K562 (cell line): ENCODE measurements at regions not wholly inside any gene's neighbourhood (a gene's known extent, or its start where the extent isn't known, plus 50 kb on each side); places are given as distances from the start of the nearest gene placed in this dataset.

ENCODE experiments used
- ATAC-seq: fragments of 200-7000 bp; cut with Tn5 transposase; 3 replicates; pipeline ENCODE4 v1.9.1; 2020; ENCODE audit warnings: moderate library complexity
- BruUV-seq: library from RNA; stranded (reverse); fragments of 400-500 nt; replicated peaks from 2 replicates; lab custom pipeline; 2021; lab: Mats Ljungman, UMichigan
- CTCF ChIA-PET: fragments of 300-600 bp; formaldehyde crosslinking; extraction: SDS; loops from one replicate; lab custom pipeline; 2021; ENCODE audit warnings: low intra/inter-chr PET ratio; lab: Yijun Ruan, JAX
- POLR2A ChIA-PET: fragments of 300-600, 350-650 bp; sonication (Branson Sonifier 250); formaldehyde crosslinking; extraction: SDS; loops from one replicate; lab custom pipeline; 2021; ENCODE audit warnings: antibody characterized with exemption, inconsistent platforms; lab: Yijun Ruan, JAX
- DNase-seq, 4 experiments: peaks; one replicate each; pipeline versions ENCODE4 v3.0.0 to v3.0.0-alpha.2; 2011 to 2018; ENCODE audit warnings: low spot score in 3 of 4, mixed read lengths in 3 of 4; ENCODE audit errors: extremely low read depth in 1 of 4
- FAIRE-seq: peaks from 2 replicates; lab custom pipeline; 2011; peaks lifted over from hg19 to GRCh38; lab: Jason Lieb, UNC
- H2AFZ ChIP-seq: 2 replicates; pipeline ENCODE4 v1.6.0; 2011; ENCODE audit warnings: low read depth, low read length, control low read depth, inconsistent platforms
- H3K27ac ChIP-seq: fragments of 200-600 bp; 3 replicates; pipeline ENCODE4 v1.8.0; 2011; ENCODE audit warnings: low read depth, mild to moderate bottlenecking, control low read depth, inconsistent platforms, low read length, moderate library complexity, mixed read lengths; ENCODE audit errors: extremely low read depth
- H3K27me3 ChIP-seq, 2 experiments: fragments of 300-600 bp in 1 of 2; 2 replicates in 1 of 2; 3 replicates in 1 of 2; pipeline versions ENCODE4 v1.6.0 to v1.8.0; 2011; ENCODE audit warnings: inconsistent platforms in 2 of 2, low read length in 2 of 2, mild to moderate bottlenecking in 1 of 2, mixed read lengths in 1 of 2, moderate library complexity in 1 of 2; ENCODE audit not compliant: control insufficient read depth in 2 of 2, insufficient read depth in 2 of 2
- H3K36me3 ChIP-seq: fragments of 300-600 bp; 3 replicates; pipeline ENCODE4 v1.8.0; 2011; ENCODE audit warnings: mild to moderate bottlenecking, low read length, inconsistent platforms; ENCODE audit not compliant: control insufficient read depth, insufficient read depth
- H3K4me1 ChIP-seq, 2 experiments: fragments of 200-600 bp in 1 of 2; replicated peaks in 1 of 2; 2 replicates in 1 of 2; 3 replicates in 1 of 2; pipeline versions ENCODE4 v1.5.1 to v1.8.0; 2011; ENCODE audit warnings: inconsistent platforms in 2 of 2, low read length in 2 of 2, mild to moderate bottlenecking in 1 of 2, mixed read lengths in 1 of 2, moderate library complexity in 1 of 2; ENCODE audit not compliant: control insufficient read depth in 2 of 2, insufficient read depth in 2 of 2
- H3K4me2 ChIP-seq: 2 replicates; pipeline ENCODE4 v1.6.1; 2011; ENCODE audit warnings: low read length, control low read depth, inconsistent platforms, mixed read lengths; ENCODE audit not compliant: insufficient read depth
- H3K4me3 ChIP-seq: fragments of 200-600 bp; sonication (generic), shearing (Covaris generic); 2 replicates; pipeline ENCODE4 v1.5.1; 2016; ENCODE audit warnings: control low read depth, inconsistent platforms
- H3K79me2 ChIP-seq: fragments of 200-600 bp; 3 replicates; pipeline ENCODE4 v1.8.0; 2011; ENCODE audit warnings: low read length, inconsistent platforms; ENCODE audit not compliant: control insufficient read depth, insufficient read depth
- H3K9ac ChIP-seq, 2 experiments: 2 replicates each; pipeline versions ENCODE4 v1.6.0 to v1.6.1; 2011; ENCODE audit warnings: low read depth in 2 of 2, low read length in 2 of 2, control low read depth in 1 of 2, inconsistent platforms in 1 of 2, mild to moderate bottlenecking in 1 of 2, mixed read lengths in 1 of 2; ENCODE audit not compliant: insufficient read depth in 1 of 2
- H3K9me1 ChIP-seq: one replicate; pipeline ENCODE4 v1.6.0; 2011; ENCODE audit warnings: inconsistent platforms, mild to moderate bottlenecking, low read length, moderate library complexity; ENCODE audit not compliant: control insufficient read depth, insufficient read depth
- H3K9me3 ChIP-seq: replicated peaks from 2 replicates; pipeline ENCODE4 v1.5.1; 2011; ENCODE audit warnings: low read depth, low read length, inconsistent platforms; ENCODE audit not compliant: control insufficient read depth, insufficient read depth
- H4K20me1 ChIP-seq: replicated peaks from 2 replicates; pipeline ENCODE4 v1.6.1; 2011; ENCODE audit warnings: low read length, inconsistent platforms, mixed read lengths; ENCODE audit not compliant: control insufficient read depth, insufficient read depth
- CBX1 ChIP-seq: sonication (generic); IDR thresholded peaks from 2 replicates; pipeline ENCODE4 v1.6.1; 2016; ENCODE audit warnings: antibody characterized with exemption, low read depth, mild to moderate bottlenecking
- GATAD2B ChIP-seq: fragments of 450-650 bp; IDR thresholded peaks from 2 replicates; pipeline ENCODE4 v1.6.1; 2017; ENCODE audit warnings: mild to moderate bottlenecking, borderline replicate concordance
- ZNF41 ChIP-seq: fragments of 250-450 bp; sonication (Bioruptor Pico); conservative IDR thresholded peaks from 2 replicates; pipeline ENCODE4 v1.4.0; 2020; ENCODE audit warnings: mild to moderate bottlenecking
- WGBS: fragments of 100-300 bp; shearing (Covaris generic); methylation state at CpG from one replicate; pipeline ENCODE4 v1.1.6; 2016; ENCODE audit warnings: low coverage, mixed read lengths; ENCODE audit not compliant: insufficient coverage; ENCODE audit errors: missing lambda C conversion rate; 5-methylcytosine and 5-hydroxymethylcytosine counted together
- in situ Hi-C: fragments of 300-500 bp; cut with MboI; formaldehyde crosslinking; loops from 4 replicates; pipeline ENCODE4 v1.15.0; 2018; ENCODE audit warnings: inconsistent platforms, mixed read lengths
- intact Hi-C: fragments of 100-400 bp; cut with micrococcal nuclease; formaldehyde crosslinking; loops from 2 replicates; pipeline ENCODE4 v1.14.2; 2022
- TF ChIP-seq, protein P1 (sequence below): fragments of 450-650 bp; IDR thresholded peaks from 2 replicates; pipeline ENCODE4 v1.7.1; 2018; ENCODE audit warnings: mild to moderate bottlenecking, low read depth; ENCODE audit not compliant: partially characterized antibody

- Histone ChIP-seq H3K4me1 (no peaks in the 10 kb centered on the region), H3K36me3 (no peaks in the 10 kb centered on the region), H3K9me1 (no peaks in the 10 kb centered on the region), H3K4me3 (no peak overlapping the region), H3K79me2 (no peaks in the 10 kb centered on the region), H3K9me3 (no peaks in the 10 kb centered on the region; the same call in 1 of the 2 replicates), H2AFZ (no peak overlapping the region), H4K20me1 (no peaks in the 10 kb centered on the region), H3K27ac (no peak overlapping the region), H3K27me3 (no peaks in the 10 kb centered on the region)
- POLR2A ChIA-PET: no interaction called here
- BruUV-seq: no TSS peak
- CTCF ChIA-PET: no interaction called here
- in situ Hi-C loops: no loop called here
- FAIRE-seq (no peak), ATAC-seq (no peak)
- intact Hi-C loops: no loop called here
- TF ChIP-seq CBX1 (no peak), GATAD2B (no peak), ZNF41 (CRISPR knock-in tag) (no peak)
- TF ChIP-seq, protein P1, sequence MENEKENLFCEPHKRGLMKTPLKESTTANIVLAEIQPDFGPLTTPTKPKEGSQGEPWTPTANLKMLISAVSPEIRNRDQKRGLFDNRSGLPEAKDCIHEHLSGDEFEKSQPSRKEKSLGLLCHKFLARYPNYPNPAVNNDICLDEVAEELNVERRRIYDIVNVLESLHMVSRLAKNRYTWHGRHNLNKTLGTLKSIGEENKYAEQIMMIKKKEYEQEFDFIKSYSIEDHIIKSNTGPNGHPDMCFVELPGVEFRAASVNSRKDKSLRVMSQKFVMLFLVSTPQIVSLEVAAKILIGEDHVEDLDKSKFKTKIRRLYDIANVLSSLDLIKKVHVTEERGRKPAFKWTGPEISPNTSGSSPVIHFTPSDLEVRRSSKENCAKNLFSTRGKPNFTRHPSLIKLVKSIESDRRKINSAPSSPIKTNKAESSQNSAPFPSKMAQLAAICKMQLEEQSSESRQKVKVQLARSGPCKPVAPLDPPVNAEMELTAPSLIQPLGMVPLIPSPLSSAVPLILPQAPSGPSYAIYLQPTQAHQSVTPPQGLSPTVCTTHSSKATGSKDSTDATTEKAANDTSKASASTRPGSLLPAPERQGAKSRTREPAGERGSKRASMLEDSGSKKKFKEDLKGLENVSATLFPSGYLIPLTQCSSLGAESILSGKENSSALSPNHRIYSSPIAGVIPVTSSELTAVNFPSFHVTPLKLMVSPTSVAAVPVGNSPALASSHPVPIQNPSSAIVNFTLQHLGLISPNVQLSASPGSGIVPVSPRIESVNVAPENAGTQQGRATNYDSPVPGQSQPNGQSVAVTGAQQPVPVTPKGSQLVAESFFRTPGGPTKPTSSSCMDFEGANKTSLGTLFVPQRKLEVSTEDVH: no peak
- TF ChIP-seq, all 486 proteins: peak for 0
- no peak for DNase-seq
- H3K9ac ChIP-seq: no peak overlapping the region
- WGBS: 1% methylated on average over 6 of the region's 6 CpGs
- no peak overlapping the region for H3K4me2 ChIP-seq
Measured at GRCh38 chr12:126390969-126391566, 1325.8 kb downstream of the AACS start.
